C4-2B (cell line): ENCODE measurements at regions not wholly inside any gene's neighbourhood (a gene's known extent, or its start where the extent isn't known, plus 50 kb on each side); places are given as distances from the start of the nearest gene placed in this dataset.

Source experiments
- H3K27ac ChIP-seq: fragments of 450-650 bp; 2 replicates; pipeline ENCODE4 v1.5.1; 2017
- CTCF ChIP-seq: fragments of 450-650 bp; conservative IDR thresholded peaks from 2 replicates; pipeline ENCODE4 v1.5.1; 2017; ENCODE audit warnings: mild to moderate bottlenecking
- ZFX ChIP-seq: fragments of 450-650 bp; IDR thresholded peaks from 2 replicates; pipeline ENCODE4 v1.6.1; 2017

- TF ChIP-seq ZFX = no peak
- TF ChIP-seq CTCF = no peak
Observed at GRCh38 chr21:35538386-35538785, 489.3 kb upstream of the RUNX1 start.

GRCh38 chr21:35537604-35538003 lies 488.5 kb upstream of the RUNX1 start:
- no peak for TF ChIP-seq CTCF
- no peak for TF ChIP-seq ZFX
- no peak overlapping the region for H3K27ac ChIP-seq

More at GRCh38 chr21:35538386-35538785, 489.3 kb upstream of the RUNX1 start:
- H3K27ac ChIP-seq = no peak overlapping the region

- no peak for TF ChIP-seq ZFX
- no peak for TF ChIP-seq CTCF
- H3K27ac ChIP-seq = no peak overlapping the region
Observed at GRCh38 chr21:35533893-35534292, 484.8 kb upstream of the RUNX1 start.

- no peak for TF ChIP-seq CTCF
- H3K27ac ChIP-seq = no peak overlapping the region
Observed at GRCh38 chr21:35530766-35531165, 481.7 kb upstream of the RUNX1 start.

- TF ChIP-seq CTCF = no peak
- TF ChIP-seq ZFX = no peak
- no peak overlapping the region for H3K27ac ChIP-seq
Observed at GRCh38 chr21:35529171-35529863, 480.2 kb upstream of the RUNX1 start.

GRCh38 chr21:35528116-35529042 lies 479.3 kb upstream of the RUNX1 start:
- TF ChIP-seq ZFX = no peak
- no peak for TF ChIP-seq CTCF
- H3K27ac ChIP-seq = no peak overlapping the region

- H3K27ac ChIP-seq = no peak overlapping the region
- no peak for TF ChIP-seq CTCF
- no peak for TF ChIP-seq ZFX
Observed at GRCh38 chr21:35527358-35527757, 478.3 kb upstream of the RUNX1 start.
